ES-I3 (cell line): ENCODE measurements at regions not wholly inside any gene's neighbourhood (a gene's known extent, or its start where the extent isn't known, plus 50 kb on each side); places are given as distances from the start of the nearest gene placed in this dataset.
"Not testable (repeated sequence)": the region's sequence is repeated elsewhere in the genome, so short reads cannot be mapped to it uniquely, and the experiment has no call there.

Source experiments
- H3K36me3 ChIP-seq: 2 replicates; pipeline ENCODE4 v1.6.1; 2013; ENCODE audit warnings: mild to moderate bottlenecking, low read length, control low read depth, moderate library complexity; ENCODE audit not compliant: insufficient read depth
- H3K4me1 ChIP-seq: 2 replicates; pipeline ENCODE4 v1.6.1; 2013; ENCODE audit warnings: mild to moderate bottlenecking, control low read depth, low read length; ENCODE audit not compliant: insufficient read depth
- H3K9ac ChIP-seq: 2 replicates; pipeline ENCODE4 v1.6.1; 2013; ENCODE audit warnings: low read depth, mild to moderate bottlenecking, low read length, moderate library complexity
- H3K9me3 ChIP-seq: 2 replicates; pipeline ENCODE4 v1.6.1; 2013; ENCODE audit warnings: mild to moderate bottlenecking, low read length, moderate library complexity; ENCODE audit not compliant: control insufficient read depth, insufficient read depth

DNA sequence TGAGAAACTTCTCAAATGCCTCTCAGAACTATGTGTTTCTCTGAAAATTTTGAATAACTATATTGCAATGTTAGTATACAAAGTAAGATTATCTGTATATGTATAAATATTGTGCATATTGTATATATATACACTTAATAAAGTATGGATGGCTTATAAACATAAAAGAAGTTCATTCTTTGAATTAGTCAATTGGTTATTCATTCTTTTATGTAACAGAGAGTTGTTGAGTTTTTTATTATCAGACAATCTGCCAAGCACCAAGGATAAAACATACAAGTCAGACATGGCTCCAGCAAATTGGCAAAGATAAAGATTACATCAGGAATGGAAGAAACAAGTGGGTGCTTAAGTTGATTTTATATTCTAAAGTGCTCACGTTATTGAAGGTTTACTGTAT, 289.1 kb upstream of the EYS start:
- Histone ChIP-seq H3K9ac (no peak overlapping the region), H3K4me1 (no peaks in the 10 kb centered on the region), H3K9me3 (no peaks in the 10 kb centered on the region), H3K36me3 (no peaks in the 10 kb centered on the region)

DNA sequence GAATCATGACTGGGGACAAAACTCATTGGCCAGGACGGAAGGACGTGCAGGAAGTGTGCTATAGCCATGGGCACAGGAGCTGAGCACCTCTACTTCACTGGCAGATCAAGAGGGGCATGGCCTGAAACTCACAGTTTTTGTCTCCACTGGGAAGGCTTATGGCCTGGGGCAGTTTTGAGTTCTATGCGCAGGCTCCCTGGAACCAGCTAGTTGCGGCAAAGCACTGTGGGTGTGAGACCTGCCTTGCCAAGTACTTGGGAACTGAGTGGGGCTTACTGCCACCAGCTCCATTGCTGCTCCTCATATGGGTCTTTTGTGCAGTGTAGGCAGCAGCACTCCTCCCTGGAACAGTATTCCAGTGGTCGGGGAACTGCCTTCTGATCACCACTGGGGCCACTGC, 282.6 kb upstream of the EYS start:
- H3K36me3 ChIP-seq: no peaks in the 10 kb centered on the region
- H3K9me3 ChIP-seq: no peaks in the 10 kb centered on the region
- H3K4me1 ChIP-seq: no peaks in the 10 kb centered on the region
- no peak overlapping the region for H3K9ac ChIP-seq

DNA sequence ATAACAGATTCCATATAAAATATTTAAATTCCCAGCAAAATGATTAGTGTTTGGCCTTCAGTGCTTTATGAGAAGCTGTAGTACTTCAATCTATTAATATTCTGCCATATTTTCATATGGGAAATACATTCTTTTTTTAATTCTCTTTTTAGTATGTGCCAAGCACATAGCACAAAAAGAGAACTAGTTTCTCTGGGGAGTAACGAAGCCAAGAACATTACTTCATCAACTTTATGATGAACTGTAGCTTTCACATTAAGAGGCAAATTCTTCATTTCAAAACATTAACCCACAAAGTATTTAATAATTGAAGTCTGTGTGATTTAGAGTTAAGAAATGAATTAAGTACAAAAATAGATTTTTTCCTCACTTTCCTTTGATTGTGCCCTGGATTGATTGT, 281.0 kb upstream of the EYS start:
- Histone ChIP-seq H3K36me3 (no peaks in the 10 kb centered on the region), H3K9ac (no peak overlapping the region), H3K4me1 (no peaks in the 10 kb centered on the region), H3K9me3 (no peaks in the 10 kb centered on the region)

DNA sequence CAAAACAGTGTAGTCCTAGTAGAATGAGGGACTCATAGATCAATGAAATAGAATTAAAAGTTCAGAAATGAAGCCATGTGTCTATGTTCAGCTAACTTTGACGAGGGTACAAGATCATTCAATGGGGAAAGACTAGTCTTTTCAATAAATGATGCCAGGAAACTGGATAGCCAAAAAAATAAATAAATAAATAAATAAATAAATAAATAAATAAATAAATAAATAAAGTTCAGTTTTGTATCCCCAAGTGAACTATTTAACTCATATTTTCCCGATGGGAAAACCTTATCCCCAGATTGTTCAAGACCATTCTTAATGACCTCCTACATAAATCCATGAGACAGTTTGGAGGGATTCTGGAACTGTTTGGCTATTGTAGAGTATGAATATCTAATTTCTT, 277.1 kb upstream of the EYS start:
- Histone ChIP-seq H3K9ac (no peak overlapping the region), H3K4me1 (no peaks in the 10 kb centered on the region), H3K36me3 (no peaks in the 10 kb centered on the region), H3K9me3 (no peaks in the 10 kb centered on the region)

DNA sequence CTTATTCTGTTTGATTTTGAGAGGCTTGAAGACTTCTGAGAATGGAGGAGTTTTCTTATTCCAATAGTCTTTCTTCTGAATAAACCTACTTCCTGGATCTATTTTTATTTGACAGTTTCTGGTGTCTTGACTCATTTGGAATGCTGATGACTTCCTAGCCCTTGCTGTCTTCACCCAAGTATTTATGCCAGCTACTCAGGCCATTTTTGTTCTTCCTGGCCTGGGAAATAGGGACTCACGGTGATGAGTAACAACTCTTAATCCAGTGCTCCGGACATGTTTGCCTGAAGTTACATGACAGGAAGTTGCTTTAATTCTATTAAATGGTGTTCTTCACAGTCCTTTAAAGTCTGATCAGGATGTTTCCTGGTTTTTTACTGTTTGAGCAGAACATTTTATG, 272.1 kb upstream of the EYS start:
- Histone ChIP-seq H3K36me3 (no peaks in the 10 kb centered on the region), H3K9ac (no peak overlapping the region), H3K9me3 (no peaks in the 10 kb centered on the region), H3K4me1 (no peaks in the 10 kb centered on the region)

DNA sequence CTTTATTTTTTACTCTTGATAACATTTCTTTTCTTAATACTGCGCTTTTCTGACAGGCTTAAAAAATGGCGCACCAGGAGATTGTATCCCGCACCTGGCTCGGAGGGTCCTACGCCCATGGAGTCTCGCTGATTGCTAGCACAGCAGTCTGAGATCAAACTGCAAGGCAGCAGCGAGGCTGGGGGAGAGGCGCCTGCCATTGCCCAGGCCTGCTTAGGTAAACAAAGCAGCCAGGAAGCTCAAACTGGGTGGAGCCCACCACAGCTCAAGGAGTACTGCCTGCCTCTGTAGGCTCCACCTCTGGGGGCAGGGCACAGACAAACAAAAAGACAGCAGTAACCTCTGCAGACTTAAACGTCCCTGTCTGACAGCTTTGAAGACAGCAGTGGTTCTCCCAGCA, 264.2 kb upstream of the EYS start:
- H3K36me3 ChIP-seq, H3K9me3 ChIP-seq, H3K9ac ChIP-seq, H3K4me1 ChIP-seq: not testable (repeated sequence)

DNA sequence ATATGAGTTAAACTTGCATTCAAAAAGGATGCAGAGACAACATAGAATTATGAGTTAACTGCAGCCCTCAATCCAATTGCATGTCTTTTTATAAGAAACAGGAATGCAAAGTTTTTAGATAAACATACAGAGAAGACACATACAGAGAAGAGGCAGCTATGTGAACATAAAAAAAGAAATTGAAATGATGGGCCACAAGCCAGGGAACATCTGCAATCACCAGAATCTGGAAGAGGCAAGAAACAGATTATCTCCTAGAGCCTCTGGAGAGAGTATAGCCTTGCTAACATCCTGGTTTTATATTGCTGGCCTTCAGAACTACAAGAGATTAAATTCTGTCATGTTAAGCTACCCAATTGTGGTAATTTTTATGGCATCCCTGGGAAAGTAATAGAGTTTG, 257.2 kb upstream of the EYS start:
- no peaks in the 10 kb centered on the region for H3K9me3 ChIP-seq

DNA sequence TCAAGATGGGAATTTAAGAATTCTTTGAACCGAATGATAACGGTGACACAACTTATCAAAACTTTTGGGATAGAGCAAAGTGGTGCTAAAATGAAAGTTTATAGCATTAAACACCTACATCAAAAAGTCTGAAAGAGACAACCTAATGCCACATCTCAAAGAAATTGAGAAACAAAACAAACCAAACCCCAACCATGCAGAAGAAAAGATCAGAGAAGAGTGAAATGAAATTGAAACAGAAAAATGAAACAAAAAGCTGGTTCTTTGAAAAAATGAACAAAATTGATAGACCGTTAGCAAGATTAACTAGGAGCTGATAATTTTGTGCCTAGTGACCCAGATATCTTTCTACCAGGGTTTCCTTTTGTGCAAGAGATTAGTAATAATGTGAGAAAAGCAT, 248.0 kb upstream of the EYS start:
- Histone ChIP-seq H3K9ac (no peak overlapping the region), H3K4me1 (no peaks in the 10 kb centered on the region), H3K36me3 (no peaks in the 10 kb centered on the region), H3K9me3 (no peaks in the 10 kb centered on the region)

More for the DNA sequence above, 257.2 kb upstream of the EYS start:
- Histone ChIP-seq H3K4me1 (no peaks in the 10 kb centered on the region), H3K36me3 (no peaks in the 10 kb centered on the region), H3K9ac (no peak overlapping the region)

DNA sequence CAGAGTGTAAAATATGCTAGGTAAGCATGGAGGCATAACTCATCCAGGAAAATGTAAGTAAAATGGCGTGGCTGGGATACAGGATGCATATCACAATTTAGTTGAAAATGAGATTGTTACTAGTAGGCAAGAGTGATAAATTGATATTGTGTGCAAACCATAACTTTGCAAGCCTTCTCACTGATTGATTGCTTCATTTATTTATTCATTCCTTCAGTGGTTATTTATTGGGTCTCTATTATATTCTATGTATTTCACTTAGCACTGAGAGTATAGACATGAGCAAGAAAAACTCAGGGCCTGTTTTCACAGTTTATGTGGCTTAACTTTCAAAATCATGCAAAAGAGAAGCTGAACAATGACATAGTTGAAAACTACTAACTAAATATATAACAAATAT, 241.0 kb upstream of the EYS start:
- Histone ChIP-seq H3K36me3 (no peaks in the 10 kb centered on the region), H3K9ac (no peak overlapping the region), H3K4me1 (no peaks in the 10 kb centered on the region), H3K9me3 (no peaks in the 10 kb centered on the region)

DNA sequence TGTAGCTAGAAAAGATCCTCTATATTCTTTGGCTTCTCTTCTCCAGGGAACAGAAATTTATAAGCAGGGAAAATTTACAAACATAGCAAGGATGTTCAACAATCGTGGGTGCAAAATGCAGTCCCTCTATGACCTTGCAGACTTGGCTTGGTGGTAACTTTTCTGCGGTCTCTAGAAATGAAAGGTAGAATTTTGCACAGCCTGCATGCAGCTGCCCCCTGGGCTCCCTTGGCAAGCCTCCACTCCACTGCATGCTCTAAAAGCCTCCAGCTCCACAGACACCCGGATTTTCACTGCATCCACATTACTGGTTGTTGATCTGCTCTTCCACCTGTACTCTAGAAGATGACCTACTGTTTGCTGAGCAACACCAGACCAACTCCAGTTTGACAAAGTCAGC, 236.5 kb upstream of the EYS start:
- Histone ChIP-seq H3K9ac (no peak overlapping the region), H3K9me3 (no peaks in the 10 kb centered on the region; the same call in 1 of the 2 replicates), H3K4me1 (no peaks in the 10 kb centered on the region)

DNA sequence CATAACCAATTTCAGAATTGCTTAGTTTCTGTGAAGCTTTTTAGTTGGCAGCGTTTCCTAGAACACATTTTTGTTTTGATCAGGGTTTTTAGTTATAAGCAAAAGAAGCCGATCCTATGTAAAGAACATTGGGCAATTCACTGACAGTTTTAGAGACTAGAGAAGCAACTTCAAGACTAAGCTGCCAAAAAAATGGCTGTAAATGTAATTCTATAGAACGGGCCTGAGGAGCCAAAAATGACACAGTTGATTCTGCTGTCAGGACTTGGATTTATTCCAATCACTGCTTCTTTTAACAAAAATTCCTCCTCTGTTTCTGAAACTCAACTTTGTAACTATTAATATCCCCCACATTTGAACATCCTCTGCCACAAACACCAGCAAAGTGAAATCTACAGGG, 236.0 kb upstream of the EYS start:
- Histone ChIP-seq H3K9ac (no peak overlapping the region), H3K36me3 (no peaks in the 10 kb centered on the region), H3K9me3 (no peaks in the 10 kb centered on the region; the same call in 1 of the 2 replicates), H3K4me1 (no peaks in the 10 kb centered on the region)

More for the DNA sequence above, 236.5 kb upstream of the EYS start:
- no peaks in the 10 kb centered on the region for H3K36me3 ChIP-seq

DNA sequence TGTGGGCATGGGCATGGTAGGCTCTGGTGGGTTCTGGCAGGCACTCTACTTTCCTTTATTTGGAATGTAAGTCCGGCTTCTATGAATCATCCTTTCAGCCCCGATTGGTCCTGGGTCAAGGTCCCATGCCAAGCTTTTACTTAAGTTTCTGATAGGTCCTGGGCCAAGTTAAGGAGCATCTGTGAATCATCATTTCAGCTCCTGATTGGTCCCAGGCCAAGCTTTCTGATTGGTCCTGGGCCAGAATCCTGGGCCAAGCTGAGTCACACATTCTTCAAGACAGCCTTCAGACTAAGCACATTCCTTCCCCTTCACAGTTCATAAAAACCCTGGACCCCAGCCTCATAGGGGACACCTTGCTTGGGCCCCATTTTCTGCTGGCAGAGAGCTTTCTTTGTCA, 231.0 kb upstream of the EYS start:
- H3K9me3 ChIP-seq: no peaks in the 10 kb centered on the region; the same call in 1 of the 2 replicates
- H3K36me3 ChIP-seq: no peaks in the 10 kb centered on the region
- no peak overlapping the region for H3K9ac ChIP-seq
- no peaks in the 10 kb centered on the region for H3K4me1 ChIP-seq

DNA sequence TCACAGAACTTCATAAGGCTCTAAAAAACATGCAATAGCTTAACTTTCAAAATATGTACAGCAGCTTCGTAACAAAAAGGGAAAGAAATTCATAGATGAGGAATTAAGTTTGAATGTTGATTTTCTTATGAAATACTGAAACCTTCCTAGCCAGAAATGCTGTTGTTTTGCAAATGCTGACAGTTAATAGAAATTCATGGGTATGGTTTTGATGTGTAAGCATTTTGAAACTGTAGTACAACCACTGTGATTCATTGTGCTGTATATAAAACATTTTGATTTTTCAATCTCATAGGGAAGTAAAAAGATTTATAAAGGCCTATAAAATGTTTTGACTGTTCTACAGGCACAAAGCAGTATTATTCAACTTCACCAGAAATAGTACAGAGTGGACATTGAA, 228.4 kb upstream of the EYS start:
- H3K4me1 ChIP-seq: no peaks in the 10 kb centered on the region
- H3K9ac ChIP-seq: no peak overlapping the region
- no peaks in the 10 kb centered on the region for H3K36me3 ChIP-seq
- H3K9me3 ChIP-seq: peaks cover 6% of the 10 kb centered on the region

DNA sequence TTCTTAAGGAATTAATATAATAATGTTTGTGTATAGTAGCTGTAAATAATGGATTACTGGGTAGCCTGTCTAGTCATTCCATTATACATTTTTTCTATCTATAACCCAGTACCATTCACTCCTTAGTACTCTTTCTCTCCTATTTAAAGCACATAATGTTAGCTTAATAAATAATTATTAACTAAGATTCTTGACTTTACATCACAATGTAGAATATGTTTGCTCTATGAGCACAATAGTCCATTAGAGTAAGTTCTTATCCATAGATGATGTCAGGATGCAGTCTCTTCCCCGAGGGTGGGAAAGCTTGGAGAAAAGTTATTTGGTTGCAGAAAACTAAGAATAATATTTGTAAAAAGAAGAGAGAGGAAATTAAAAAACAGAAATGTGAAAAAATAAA, 226.4 kb upstream of the EYS start:
- Histone ChIP-seq H3K36me3 (no peaks in the 10 kb centered on the region), H3K9me3 (peaks cover 7% of the 10 kb centered on the region), H3K9ac (no peak overlapping the region), H3K4me1 (no peaks in the 10 kb centered on the region)

DNA sequence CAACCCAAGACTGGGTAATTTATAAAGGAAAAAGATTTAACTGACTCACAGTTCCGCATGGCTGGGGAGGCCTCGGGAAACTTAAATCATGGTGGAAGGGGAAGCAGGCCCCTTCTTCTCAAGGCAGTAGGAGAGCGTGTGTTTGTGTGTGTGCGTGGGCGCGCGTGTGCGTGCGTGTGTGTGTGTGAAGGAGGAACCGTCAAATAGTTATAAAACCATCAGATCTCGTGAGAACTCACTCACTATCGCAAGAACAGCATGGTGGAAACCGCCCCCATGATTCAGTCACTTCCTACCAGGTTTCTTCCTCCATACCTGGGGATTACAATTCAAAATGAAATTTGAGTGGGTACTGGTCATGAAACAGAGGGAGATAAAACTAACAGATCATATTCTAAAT, 220.1 kb upstream of the EYS start:
- Histone ChIP-seq H3K36me3 (no peaks in the 10 kb centered on the region), H3K9ac (no peak overlapping the region), H3K4me1 (no peaks in the 10 kb centered on the region; the same call in 1 of the 2 replicates), H3K9me3 (peaks cover 7% of the 10 kb centered on the region)

DNA sequence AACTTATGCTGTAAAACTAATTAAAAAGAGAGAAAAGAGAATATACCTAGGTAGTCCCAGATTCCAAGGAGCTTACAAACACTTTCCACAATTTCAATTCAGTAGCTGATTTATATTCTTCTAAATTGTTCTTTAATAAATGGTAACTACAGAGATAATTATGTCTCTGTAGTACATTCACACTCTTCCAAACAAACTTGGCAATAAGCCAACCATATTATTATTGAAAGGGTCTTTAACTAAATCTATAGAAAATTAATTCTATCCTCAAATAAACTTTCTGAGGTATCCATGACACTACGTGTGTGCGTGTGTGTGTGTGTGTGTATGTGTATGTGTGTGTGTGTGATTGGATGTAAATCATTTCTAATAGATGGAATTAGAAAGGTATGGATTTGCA, 217.4 kb upstream of the EYS start:
- Histone ChIP-seq H3K4me1 (no peaks in the 10 kb centered on the region; the same call in 1 of the 2 replicates), H3K9me3 (no peaks in the 10 kb centered on the region), H3K36me3 (no peaks in the 10 kb centered on the region), H3K9ac (no peak overlapping the region)
